ENCODE measurements at regions not wholly inside any gene's neighbourhood (a gene's known extent, or its start where the extent isn't known, plus 50 kb on each side); places are given as distances from the start of the nearest gene placed in this dataset.

DNA sequence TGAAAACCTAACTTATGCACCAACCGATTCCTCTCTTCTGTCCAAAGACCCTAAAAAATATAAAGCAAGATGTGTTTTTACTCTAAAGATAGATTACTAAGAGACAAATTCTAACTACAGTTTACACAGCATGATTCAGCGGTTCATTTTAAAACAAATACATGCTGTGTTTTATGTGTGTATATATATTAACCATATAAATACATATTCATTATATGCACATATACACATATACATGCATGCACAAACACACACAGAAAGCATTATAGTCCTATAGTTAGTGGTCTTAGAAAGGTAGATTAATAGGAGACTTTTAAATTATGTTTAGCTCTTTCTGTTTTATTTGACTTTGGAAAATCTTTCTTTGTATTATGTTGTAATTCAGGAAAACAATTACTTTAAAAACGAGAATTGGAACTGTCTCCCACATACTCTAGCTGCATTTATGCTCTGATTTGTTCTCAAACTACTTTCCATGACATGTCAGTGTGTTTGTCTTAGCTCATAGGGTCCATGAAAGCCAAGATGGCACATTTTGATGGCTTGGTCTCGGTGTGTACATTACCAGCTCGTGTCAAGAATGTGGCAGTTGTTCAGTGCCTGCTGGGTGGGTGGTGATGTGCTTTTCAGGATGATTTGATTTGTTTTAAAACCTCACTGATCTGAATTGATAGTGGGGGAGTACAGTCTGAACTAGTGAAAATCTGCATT is 548.8 kb upstream of the SALL1 start:
- Histone ChIP-seq H3K9me3 (peaks cover 0 to 5% of the 10 kb centered on the region in 2 donors), H3K36me3 (no peaks in the 10 kb centered on the region), H3K27ac (no peak overlapping the region), H3K4me1 (no peaks in the 10 kb centered on the region), H3K4me3 (no peak overlapping the region), H3K27me3 (no peaks in the 10 kb centered on the region)
- TF ChIP-seq, protein P1, sequence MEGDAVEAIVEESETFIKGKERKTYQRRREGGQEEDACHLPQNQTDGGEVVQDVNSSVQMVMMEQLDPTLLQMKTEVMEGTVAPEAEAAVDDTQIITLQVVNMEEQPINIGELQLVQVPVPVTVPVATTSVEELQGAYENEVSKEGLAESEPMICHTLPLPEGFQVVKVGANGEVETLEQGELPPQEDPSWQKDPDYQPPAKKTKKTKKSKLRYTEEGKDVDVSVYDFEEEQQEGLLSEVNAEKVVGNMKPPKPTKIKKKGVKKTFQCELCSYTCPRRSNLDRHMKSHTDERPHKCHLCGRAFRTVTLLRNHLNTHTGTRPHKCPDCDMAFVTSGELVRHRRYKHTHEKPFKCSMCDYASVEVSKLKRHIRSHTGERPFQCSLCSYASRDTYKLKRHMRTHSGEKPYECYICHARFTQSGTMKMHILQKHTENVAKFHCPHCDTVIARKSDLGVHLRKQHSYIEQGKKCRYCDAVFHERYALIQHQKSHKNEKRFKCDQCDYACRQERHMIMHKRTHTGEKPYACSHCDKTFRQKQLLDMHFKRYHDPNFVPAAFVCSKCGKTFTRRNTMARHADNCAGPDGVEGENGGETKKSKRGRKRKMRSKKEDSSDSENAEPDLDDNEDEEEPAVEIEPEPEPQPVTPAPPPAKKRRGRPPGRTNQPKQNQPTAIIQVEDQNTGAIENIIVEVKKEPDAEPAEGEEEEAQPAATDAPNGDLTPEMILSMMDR (IDR thresholded peaks at IDR 0.05): no peak
- no peak for DNase-seq (ENCODE audit: low spot score)

DNA sequence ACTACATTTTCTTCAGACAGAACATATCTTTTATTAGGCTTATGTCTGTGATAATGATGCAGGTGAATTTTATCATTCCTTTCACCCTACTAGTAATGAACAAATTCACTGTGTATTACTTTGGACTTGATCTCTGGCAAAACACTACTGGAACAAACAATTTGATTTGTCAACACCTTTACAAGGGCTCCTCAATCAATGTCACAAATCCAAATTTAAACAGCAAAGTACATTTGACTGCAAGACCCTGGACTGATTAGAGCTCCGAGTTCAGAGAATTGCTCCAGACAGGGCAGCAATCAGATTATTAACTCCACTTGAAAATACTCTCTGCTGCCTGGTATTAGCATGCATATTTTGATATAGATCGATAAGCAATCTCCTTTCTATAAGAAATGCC is 547.6 kb upstream of the SALL1 start:
- Histone ChIP-seq H3K9me3 (peaks cover 0 to 14% of the 10 kb centered on the region in 2 donors), H3K4me1 (no peaks in the 10 kb centered on the region), H3K4me3 (no peak overlapping the region), H3K27me3 (no peaks in the 10 kb centered on the region), H3K36me3 (no peaks in the 10 kb centered on the region), H3K27ac (no peak overlapping the region)
- no peak for DNase-seq (ENCODE audit: low spot score)
- TF ChIP-seq, protein P1 (IDR thresholded peaks at IDR 0.05): no peak

DNA sequence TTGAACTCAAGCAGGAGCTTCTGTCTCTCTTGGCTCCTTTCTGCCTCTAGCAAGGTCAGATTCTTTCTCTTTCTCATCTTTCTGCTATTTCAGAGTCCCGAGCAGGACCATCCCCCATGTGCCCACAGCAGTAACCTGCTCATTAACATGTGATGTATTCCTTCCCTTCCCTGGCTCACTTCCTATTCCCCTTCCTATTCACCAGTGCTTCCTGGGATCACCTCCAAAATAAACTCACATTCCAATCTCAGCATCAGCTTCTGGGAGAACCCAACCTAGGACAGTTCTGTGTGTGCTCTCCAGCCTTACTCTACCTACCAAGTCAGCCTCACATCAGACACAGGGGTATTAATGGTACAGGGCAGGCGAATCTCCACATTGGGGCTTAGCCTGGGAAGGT is 546.4 kb upstream of the SALL1 start:
- Histone ChIP-seq H3K4me3 (no peak overlapping the region), H3K4me1 (no peaks in the 10 kb centered on the region), H3K27me3 (no peaks in the 10 kb centered on the region), H3K9me3 (peaks cover 0 to 18% of the 10 kb centered on the region in 2 donors), H3K36me3 (no peaks in the 10 kb centered on the region), H3K27ac (no peak overlapping the region)
- TF ChIP-seq, protein P1 (IDR thresholded peaks at IDR 0.05): no peak
- DNase-seq (ENCODE audit: low spot score): no peak

DNA sequence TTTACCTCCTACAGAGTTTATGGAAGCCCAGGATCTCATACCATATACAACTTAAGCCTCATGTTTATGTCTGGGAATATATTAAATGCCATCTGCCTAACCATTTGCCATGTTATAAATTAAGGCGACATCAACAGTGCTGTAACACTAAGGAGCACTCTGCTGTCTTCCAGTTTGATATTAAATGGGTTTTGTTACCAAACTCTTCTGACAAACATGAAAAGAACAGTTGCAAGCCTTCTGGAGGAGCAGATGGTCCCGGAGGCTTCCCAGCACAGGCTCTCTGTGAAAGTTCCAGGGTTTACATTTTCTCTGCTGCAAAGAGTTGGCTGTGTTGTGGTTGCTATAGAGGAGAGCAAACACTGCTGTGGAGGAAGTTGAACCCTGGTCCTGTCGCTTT is 545.3 kb upstream of the SALL1 start:
- H3K9me3 ChIP-seq: peaks cover 0 to 22% of the 10 kb centered on the region in 2 donors
- H3K27ac ChIP-seq: no peak overlapping the region
- TF ChIP-seq, protein P1 (IDR thresholded peaks at IDR 0.05): no peak
- H3K4me1 ChIP-seq: no peaks in the 10 kb centered on the region
- H3K4me3 ChIP-seq: no peak overlapping the region
- DNase-seq (ENCODE audit: low spot score): no peak
- H3K36me3 ChIP-seq: no peaks in the 10 kb centered on the region
- no peaks in the 10 kb centered on the region for H3K27me3 ChIP-seq

DNA sequence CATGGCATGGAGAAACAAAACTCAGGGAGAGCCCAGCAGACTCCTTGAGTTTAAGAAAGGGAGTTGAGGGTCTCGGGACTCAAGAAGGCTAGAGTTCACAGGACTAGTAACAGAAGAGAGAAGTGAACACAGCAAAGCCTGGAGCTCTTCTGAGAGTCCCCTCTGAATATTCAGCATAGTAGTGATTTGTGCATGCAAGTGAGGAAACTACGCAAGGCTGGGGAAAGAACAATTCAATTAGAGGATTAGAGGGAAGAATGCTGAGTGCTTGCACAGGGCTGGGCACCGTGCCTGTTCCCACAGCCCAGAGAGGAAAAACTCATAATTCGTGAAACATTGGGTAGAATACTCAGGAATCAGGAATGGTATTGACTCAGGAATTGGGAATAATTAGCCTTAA is 540.0 kb upstream of the SALL1 start:
- no peaks in the 10 kb centered on the region for H3K4me1 ChIP-seq
- DNase-seq (ENCODE audit: low spot score): no peak
- H3K36me3 ChIP-seq: no peaks in the 10 kb centered on the region
- TF ChIP-seq, protein P1 (IDR thresholded peaks at IDR 0.05): no peak
- H3K4me3 ChIP-seq: no peak overlapping the region
- no peaks in the 10 kb centered on the region for H3K27me3 ChIP-seq
- peaks cover 0 to 25% of the 10 kb centered on the region in 2 donors for H3K9me3 ChIP-seq
- H3K27ac ChIP-seq: no peak overlapping the region

DNA sequence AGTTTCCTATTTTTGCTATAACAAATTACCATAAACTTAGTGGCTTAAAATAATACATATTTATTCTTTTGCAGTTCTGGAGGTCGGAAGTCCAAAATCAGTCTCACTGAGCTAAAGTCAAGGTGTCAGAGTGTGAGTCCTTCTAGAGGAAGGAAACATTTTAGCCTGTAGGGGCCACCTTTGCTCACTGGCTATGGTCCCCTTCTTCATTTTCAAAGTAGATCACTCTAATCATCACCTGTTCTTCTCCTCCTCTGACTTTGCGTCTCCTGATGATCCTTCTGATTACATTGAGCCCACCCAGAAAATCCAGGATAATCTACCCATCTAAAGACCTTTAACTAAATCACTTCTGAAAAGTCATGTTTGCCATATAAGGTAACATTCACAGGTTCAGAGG is 534.4 kb upstream of the SALL1 start:
- Histone ChIP-seq H3K36me3 (no peaks in the 10 kb centered on the region), H3K4me1 (no peaks in the 10 kb centered on the region), H3K27me3 (no peaks in the 10 kb centered on the region), H3K9me3 (no peaks in the 10 kb centered on the region), H3K27ac (no peak overlapping the region), H3K4me3 (no peak overlapping the region)
- TF ChIP-seq, protein P1 (IDR thresholded peaks at IDR 0.05): no peak
- DNase-seq (ENCODE audit: low spot score): no peak
